ENCODE measurements at regions not wholly inside any gene's neighbourhood (a gene's known extent, or its start where the extent isn't known, plus 50 kb on each side); places are given as distances from the start of the nearest gene placed in this dataset.

DNA sequence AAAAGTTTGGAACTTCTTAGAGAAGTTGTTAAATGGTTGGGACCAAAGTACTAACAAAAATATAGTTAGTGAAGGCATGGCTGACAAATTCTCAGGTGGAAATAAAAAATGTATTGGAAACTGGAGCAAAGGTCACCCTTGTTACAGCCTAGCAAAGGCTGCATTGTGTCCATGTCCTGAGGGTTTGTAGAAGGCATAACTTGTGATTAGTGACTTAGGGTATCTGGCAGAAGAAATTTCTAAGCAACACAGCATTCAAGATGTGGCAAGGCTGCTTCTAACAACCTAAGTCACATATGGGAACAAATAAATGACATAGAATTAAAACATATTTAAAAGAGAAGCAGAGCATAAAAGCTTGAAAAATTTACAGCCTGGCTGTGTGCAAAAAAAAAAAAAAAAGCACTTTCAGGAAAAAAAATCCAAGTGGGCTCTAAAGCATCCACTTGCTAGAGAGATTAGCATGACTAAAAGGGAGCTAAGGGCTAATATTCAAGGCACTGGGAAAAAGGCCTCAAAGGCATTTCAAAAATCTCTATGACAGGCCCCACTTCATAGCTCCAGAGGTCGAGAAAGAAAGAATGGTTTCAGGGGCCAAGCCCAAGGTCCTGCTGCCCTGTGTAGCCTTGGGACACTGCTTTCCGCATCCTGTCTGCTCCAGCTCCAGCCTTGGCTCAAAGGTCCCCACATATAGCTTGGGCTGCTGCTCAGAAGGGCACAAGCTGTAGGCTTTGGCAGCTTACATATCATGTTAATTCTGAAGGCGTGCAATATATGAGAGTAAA lies 453.2 kb upstream of the PTCHD4 start:
- Mint-ChIP-seq H3K4me3 (no peak overlapping the region), H3K27ac (no peak overlapping the region), H3K36me3 (ENCODE audit: low read depth) (no peaks in the 10 kb centered on the region), H3K27me3 (ENCODE audit: low read depth, poor library complexity) (no peaks in the 10 kb centered on the region), H3K9me3 (no peaks in the 10 kb centered on the region), H3K4me1 (no peaks in the 10 kb centered on the region)
- TF ChIP-seq, protein P1, sequence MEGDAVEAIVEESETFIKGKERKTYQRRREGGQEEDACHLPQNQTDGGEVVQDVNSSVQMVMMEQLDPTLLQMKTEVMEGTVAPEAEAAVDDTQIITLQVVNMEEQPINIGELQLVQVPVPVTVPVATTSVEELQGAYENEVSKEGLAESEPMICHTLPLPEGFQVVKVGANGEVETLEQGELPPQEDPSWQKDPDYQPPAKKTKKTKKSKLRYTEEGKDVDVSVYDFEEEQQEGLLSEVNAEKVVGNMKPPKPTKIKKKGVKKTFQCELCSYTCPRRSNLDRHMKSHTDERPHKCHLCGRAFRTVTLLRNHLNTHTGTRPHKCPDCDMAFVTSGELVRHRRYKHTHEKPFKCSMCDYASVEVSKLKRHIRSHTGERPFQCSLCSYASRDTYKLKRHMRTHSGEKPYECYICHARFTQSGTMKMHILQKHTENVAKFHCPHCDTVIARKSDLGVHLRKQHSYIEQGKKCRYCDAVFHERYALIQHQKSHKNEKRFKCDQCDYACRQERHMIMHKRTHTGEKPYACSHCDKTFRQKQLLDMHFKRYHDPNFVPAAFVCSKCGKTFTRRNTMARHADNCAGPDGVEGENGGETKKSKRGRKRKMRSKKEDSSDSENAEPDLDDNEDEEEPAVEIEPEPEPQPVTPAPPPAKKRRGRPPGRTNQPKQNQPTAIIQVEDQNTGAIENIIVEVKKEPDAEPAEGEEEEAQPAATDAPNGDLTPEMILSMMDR (IDR thresholded peaks at IDR 0.05) = no peak
- DNase-seq = no peak

DNA sequence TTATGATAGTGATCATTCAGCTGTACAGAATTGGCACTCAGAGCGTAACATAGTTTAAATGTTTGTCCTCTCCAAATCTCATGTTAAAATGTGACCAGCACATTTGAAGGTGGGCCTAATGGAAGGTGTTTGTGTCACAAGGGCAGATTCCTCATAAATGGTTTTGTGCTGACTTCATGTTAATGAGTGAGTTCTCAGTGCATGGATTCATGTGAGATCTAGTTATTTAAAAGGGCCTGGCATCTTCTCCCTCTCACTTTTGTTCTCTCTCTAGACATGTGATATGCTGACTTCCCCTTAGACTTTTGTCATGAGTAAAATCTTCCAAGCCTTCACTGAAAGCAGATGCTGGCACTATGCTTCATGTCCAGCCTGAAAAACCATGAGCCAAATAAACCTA lies 452.4 kb upstream of the PTCHD4 start:
- no peak for DNase-seq
- TF ChIP-seq, protein P1 (IDR thresholded peaks at IDR 0.05) = no peak
- H3K36me3 Mint-ChIP-seq (ENCODE audit: low read depth) = no peaks in the 10 kb centered on the region
- H3K4me1 Mint-ChIP-seq = no peaks in the 10 kb centered on the region
- H3K9me3 Mint-ChIP-seq = no peaks in the 10 kb centered on the region
- no peak overlapping the region for H3K27ac Mint-ChIP-seq
- no peaks in the 10 kb centered on the region for H3K27me3 Mint-ChIP-seq (ENCODE audit: low read depth, poor library complexity)
- no peak overlapping the region for H3K4me3 Mint-ChIP-seq

DNA sequence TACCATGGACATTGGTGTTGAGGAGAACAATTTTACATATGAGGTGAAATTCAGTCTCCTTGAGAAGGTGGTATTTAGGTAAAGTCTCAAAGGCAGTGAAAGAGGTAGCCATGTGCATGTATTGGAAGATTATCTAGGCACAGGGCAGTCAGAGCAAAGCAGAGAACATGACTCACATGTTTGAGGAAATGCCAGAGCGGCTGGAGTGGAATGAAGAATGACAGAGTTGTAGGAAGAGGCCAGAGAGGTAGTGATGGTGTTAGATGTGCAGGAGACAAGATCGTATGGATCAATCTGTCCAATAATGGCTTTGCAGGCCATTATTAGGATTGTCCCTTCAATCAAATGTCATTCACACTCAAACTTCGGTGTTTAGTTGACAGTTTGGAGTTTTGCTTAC lies 449.4 kb upstream of the PTCHD4 start:
- Mint-ChIP-seq H3K4me1 (no peaks in the 10 kb centered on the region), H3K27ac (no peak overlapping the region), H3K36me3 (ENCODE audit: low read depth) (no peaks in the 10 kb centered on the region), H3K9me3 (no peaks in the 10 kb centered on the region), H3K4me3 (no peak overlapping the region), H3K27me3 (ENCODE audit: low read depth, poor library complexity) (no peaks in the 10 kb centered on the region)
- TF ChIP-seq, protein P1 (IDR thresholded peaks at IDR 0.05) = no peak
- DNase-seq = no peak

DNA sequence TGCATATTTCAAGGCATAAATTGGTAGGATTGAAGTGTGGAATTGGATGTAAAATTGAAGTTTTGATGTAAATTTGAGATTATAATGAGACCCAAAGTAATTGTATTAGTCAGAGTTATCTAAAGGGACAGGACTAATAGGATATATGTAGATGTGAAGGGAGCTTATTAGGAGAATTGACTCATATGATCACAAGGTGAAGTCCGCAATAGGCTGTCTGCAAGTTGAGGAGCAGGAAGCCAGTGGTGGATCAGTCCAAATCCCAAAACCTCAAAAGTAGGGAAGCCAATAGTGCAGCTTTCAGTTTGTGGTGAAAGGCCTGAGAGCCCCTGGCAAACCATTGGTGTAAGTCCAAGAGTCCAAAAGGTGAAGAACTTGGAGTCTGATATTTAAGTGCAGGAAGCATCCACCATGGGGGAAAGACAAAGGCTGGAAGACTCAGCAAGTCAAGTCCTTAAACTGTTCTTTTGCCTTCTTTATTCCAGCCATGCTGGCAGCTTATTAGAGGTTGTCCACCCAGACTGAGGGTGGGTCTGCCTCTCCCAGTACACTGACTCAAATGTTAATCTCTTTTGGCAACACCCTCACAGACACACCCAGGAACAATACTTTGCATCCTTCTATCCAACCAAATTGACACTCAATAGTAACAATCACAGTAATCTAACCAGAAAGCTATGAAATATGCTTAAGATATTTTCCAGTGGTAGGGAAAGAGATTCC lies 442.6 kb upstream of the PTCHD4 start:
- Mint-ChIP-seq H3K27ac (no peak overlapping the region), H3K9me3 (no peaks in the 10 kb centered on the region), H3K4me3 (no peak overlapping the region), H3K4me1 (no peaks in the 10 kb centered on the region), H3K36me3 (ENCODE audit: low read depth) (no peaks in the 10 kb centered on the region), H3K27me3 (ENCODE audit: low read depth, poor library complexity) (no peaks in the 10 kb centered on the region)
- DNase-seq = no peak
- TF ChIP-seq, protein P1 (IDR thresholded peaks at IDR 0.05) = no peak

DNA sequence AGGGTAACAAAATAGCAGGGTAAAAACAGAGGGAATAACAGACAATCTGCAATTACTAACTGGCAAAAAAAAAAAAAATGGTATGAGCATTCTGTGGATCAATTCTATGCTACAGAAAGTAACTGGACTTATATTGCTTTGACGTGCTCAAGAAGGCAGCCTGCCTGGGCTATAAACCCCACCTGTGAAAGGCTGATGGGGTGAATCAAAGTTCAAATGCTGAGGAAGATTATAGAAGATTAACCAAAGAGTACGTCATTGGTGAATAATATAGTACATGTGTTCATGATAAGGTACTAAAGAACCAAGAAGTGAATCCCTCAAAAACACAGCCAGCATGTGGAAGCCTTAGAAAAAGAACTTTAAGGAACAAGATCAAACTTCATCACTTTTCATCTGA lies 441.9 kb upstream of the PTCHD4 start:
- no peak overlapping the region for H3K27ac Mint-ChIP-seq
- TF ChIP-seq, protein P1 (IDR thresholded peaks at IDR 0.05) = no peak
- DNase-seq = no peak
- no peaks in the 10 kb centered on the region for H3K4me1 Mint-ChIP-seq
- no peaks in the 10 kb centered on the region for H3K9me3 Mint-ChIP-seq
- H3K36me3 Mint-ChIP-seq (ENCODE audit: low read depth) = no peaks in the 10 kb centered on the region
- no peaks in the 10 kb centered on the region for H3K27me3 Mint-ChIP-seq (ENCODE audit: low read depth, poor library complexity)
- no peak overlapping the region for H3K4me3 Mint-ChIP-seq
